LNCAP (cell line): ENCODE measurements at regions not wholly inside any gene's neighbourhood (a gene's known extent, or its start where the extent isn't known, plus 50 kb on each side); places are given as distances from the start of the nearest gene placed in this dataset.

Experiments used
- CTCF ChIP-seq: fragments of 450-650 bp; IDR thresholded peaks from 2 replicates; pipeline ENCODE4 v1.5.1; 2017; ENCODE audit warnings: mild to moderate bottlenecking

- TF ChIP-seq CTCF, result no peak
Measured at GRCh38 chr1:29821605-29822004, 585.3 kb downstream of the PTPRU start.

GRCh38 chr1:29820401-29820800 is 584.1 kb downstream of the PTPRU start:
- TF ChIP-seq CTCF, result no peak

- no peak for TF ChIP-seq CTCF
Measured at GRCh38 chr1:29812408-29813135, 576.2 kb downstream of the PTPRU start.

- TF ChIP-seq CTCF, result no peak
Measured at GRCh38 chr1:29811727-29812407, 575.5 kb downstream of the PTPRU start.

GRCh38 chr1:29811247-29811646 is 574.9 kb downstream of the PTPRU start:
- TF ChIP-seq CTCF, result no peak

- no peak for TF ChIP-seq CTCF
Measured at GRCh38 chr1:29810121-29811120, 574.1 kb downstream of the PTPRU start.

GRCh38 chr1:29809446-29810120 is 573.3 kb downstream of the PTPRU start:
- TF ChIP-seq CTCF, result no peak
